Esophagus muscularis mucosa (tissue), 4 donors: ENCODE measurements at regions not wholly inside any gene's neighbourhood (a gene's known extent, or its start where the extent isn't known, plus 50 kb on each side); places are given as distances from the start of the nearest gene placed in this dataset.
A peak's percentile ranks its signal among the peaks of the same experiment; 100 is the strongest.

Source experiments
- DNase-seq: peaks from one replicate; pipeline ENCODE4 v3.0.0-alpha.2; 2017; ENCODE audit errors: extremely low spot score
- H3K27ac ChIP-seq, 4 donors: fragments of 200-600 bp; sonication (generic); replicated peaks in 1 of 4; 1 replicate in 3 of 4; 2 replicates in 1 of 4; pipeline ENCODE4 v1.5.1; 2016 to 2019; ENCODE audit warnings: mild to moderate bottlenecking in 1 of 4
- H3K27me3 ChIP-seq, 4 donors: fragments of 200-600 bp; sonication (generic); one replicate each; pipeline versions ENCODE4 v1.5.1 to v1.6.0; 2016 to 2019
- H3K36me3 ChIP-seq, 4 donors: fragments of 200-600 bp; sonication (generic); one replicate each; pipeline ENCODE4 v1.5.1; 2016 to 2019
- H3K4me1 ChIP-seq, 4 donors: fragments of 200-600 bp; sonication (generic); one replicate each; pipeline ENCODE4 v1.5.1; 2016 to 2019
- H3K4me3 ChIP-seq, 4 donors: fragments of 200-600 bp; sonication (generic); 1 replicate in 2 of 4; 2 replicates in 2 of 4; pipeline ENCODE4 v1.5.1; 2016 to 2019; ENCODE audit warnings: mild to moderate bottlenecking in 4 of 4, moderate library complexity in 1 of 4
- H3K9me3 ChIP-seq, 4 donors: fragments of 200-600 bp; sonication (generic); 1 replicate in 3 of 4; 2 replicates in 1 of 4; pipeline ENCODE4 v1.5.1; 2016 to 2019
- CTCF ChIP-seq, 3 experiments: fragments of 200-600 bp in 2 of 3; fragments of 450-650 bp in 1 of 3; sonication (generic) in 2 of 3; IDR thresholded peaks; one replicate each; pipeline ENCODE4 v1.5.1; 2017 to 2019; ENCODE audit warnings: antibody characterized with exemption in 3 of 3, mild to moderate bottlenecking in 2 of 3, moderate library complexity in 1 of 3
- EP300 ChIP-seq: sonication (generic); formaldehyde crosslinking; IDR thresholded peaks from one replicate; pipeline ENCODE4 v1.6.1; 2017; ENCODE audit warnings: antibody characterized with exemption
- POLR2A ChIP-seq: fragments of 450-650 bp; IDR thresholded peaks from one replicate; pipeline ENCODE4 v1.6.1; 2017; ENCODE audit warnings: antibody characterized with exemption, moderate library complexity, mild to moderate bottlenecking, low read depth
- POLR2AphosphoS5 ChIP-seq, 2 donors: sonication (generic); formaldehyde crosslinking; IDR thresholded peaks; one replicate each; pipeline ENCODE4 v1.6.1; 2017; ENCODE audit warnings: antibody characterized with exemption in 2 of 2
- WGBS: methylation state at CpG from one replicate; pipeline ENCODE4 v1.1.5; 2018; 5-methylcytosine and 5-hydroxymethylcytosine counted together
- intact Hi-C: fragments of 100-400 bp; cut with DNase I; formaldehyde crosslinking; loops from one replicate; pipeline ENCODE4 v1.15.1; 2023

- Histone ChIP-seq H3K27ac (no peak overlapping the region), H3K9me3 (peaks cover 0 to 7% (median 2%) of the 10 kb centered on the region in 4 donors), H3K36me3 (no peaks in the 10 kb centered on the region), H3K4me3 (no peak overlapping the region), H3K27me3 (no peaks in the 10 kb centered on the region), H3K4me1 (no peaks in the 10 kb centered on the region)
- no peak for TF ChIP-seq POLR2AphosphoS5 (IDR thresholded peaks at IDR 0.05)
- no peak for TF ChIP-seq EP300
- TF ChIP-seq POLR2A: no peak
- TF ChIP-seq CTCF (IDR thresholded peaks at IDR 0.05): no peak
- no peak for DNase-seq
- intact Hi-C loops: no loop called here
- WGBS: 90% methylated on average over 1 of the region's 1 CpG
Measured at GRCh38 chr3:34938784-34939183, 700.5 kb upstream of the ARPP21 start.

GRCh38 chr3:34942256-34942655 lies 697.1 kb upstream of the ARPP21 start:
- Histone ChIP-seq H3K27me3 (no peaks in the 10 kb centered on the region), H3K4me3 (no peak overlapping the region), H3K36me3 (no peaks in the 10 kb centered on the region), H3K27ac (no peak overlapping the region), H3K4me1 (no peaks in the 10 kb centered on the region), H3K9me3 (peaks cover 0 to 7% (median 2%) of the 10 kb centered on the region in 4 donors)
- no peak for DNase-seq
- no peak for TF ChIP-seq POLR2AphosphoS5 (IDR thresholded peaks at IDR 0.05)
- no peak for TF ChIP-seq CTCF (IDR thresholded peaks at IDR 0.05)
- no peak for TF ChIP-seq EP300
- no peak for TF ChIP-seq POLR2A
- intact Hi-C loops: no loop called here

GRCh38 chr3:34947834-34948233 lies 691.5 kb upstream of the ARPP21 start:
- Histone ChIP-seq H3K4me1 (peaks cover 0 to 15% (median 10%) of the 10 kb centered on the region in 4 donors), H3K27me3 (no peaks in the 10 kb centered on the region), H3K9me3 (no peaks in the 10 kb centered on the region), H3K27ac (peak overlapping the region in 1 of 4 donors; percentile 7), H3K36me3 (no peaks in the 10 kb centered on the region), H3K4me3 (no peak overlapping the region)
- TF ChIP-seq POLR2A: no peak
- TF ChIP-seq EP300: no peak
- TF ChIP-seq CTCF (IDR thresholded peaks at IDR 0.05): no peak
- no peak for TF ChIP-seq POLR2AphosphoS5 (IDR thresholded peaks at IDR 0.05)
- no peak for DNase-seq
- intact Hi-C loops: no loop called here

- H3K4me1 ChIP-seq: peaks cover 0 to 15% (median 10%) of the 10 kb centered on the region in 4 donors
- H3K27me3 ChIP-seq: no peaks in the 10 kb centered on the region
- H3K36me3 ChIP-seq: no peaks in the 10 kb centered on the region
- H3K9me3 ChIP-seq: no peaks in the 10 kb centered on the region
- WGBS: 53% methylated on average over 1 of the region's 1 CpG
- TF ChIP-seq EP300 (no peak), CTCF (IDR thresholded peaks at IDR 0.05) (no peak), POLR2A (no peak), POLR2AphosphoS5 (IDR thresholded peaks at IDR 0.05) (no peak)
- H3K27ac ChIP-seq: peak overlapping the region in 2 of 4 donors; percentile 3 to 25
- no peak for DNase-seq
- intact Hi-C loops: no loop called here
- H3K4me3 ChIP-seq: no peak overlapping the region
Measured at GRCh38 chr3:34948517-34948916, 690.8 kb upstream of the ARPP21 start.

GRCh38 chr3:34955680-34956079 lies 683.6 kb upstream of the ARPP21 start:
- Histone ChIP-seq H3K27me3 (no peaks in the 10 kb centered on the region), H3K27ac (no peak overlapping the region), H3K36me3 (no peaks in the 10 kb centered on the region), H3K4me1 (no peaks in the 10 kb centered on the region), H3K4me3 (no peak overlapping the region), H3K9me3 (no peaks in the 10 kb centered on the region)
- no peak for TF ChIP-seq POLR2A
- TF ChIP-seq CTCF (IDR thresholded peaks at IDR 0.05): no peak
- TF ChIP-seq POLR2AphosphoS5 (IDR thresholded peaks at IDR 0.05): no peak
- no peak for TF ChIP-seq EP300
- no peak for DNase-seq
- intact Hi-C loops: no loop called here
- WGBS: 18% methylated on average over 1 of the region's 1 CpG
